Vagina (tissue), 2 donors: ENCODE measurements at regions not wholly inside any gene's neighbourhood (a gene's known extent, or its start where the extent isn't known, plus 50 kb on each side); places are given as distances from the start of the nearest gene placed in this dataset.
"Not testable (repeated sequence)": the region's sequence is repeated elsewhere in the genome, so short reads cannot be mapped to it uniquely, and the experiment has no call there.

Experiments used
- DNase-seq, 2 donors: peaks; one replicate each; pipeline ENCODE4 v3.0.0-alpha.2; 2017; ENCODE audit errors: extremely low spot score in 2 of 2
- H3K27ac ChIP-seq: fragments of 200-600 bp; sonication (generic); one replicate; pipeline ENCODE4 v1.5.1; 2019
- H3K27me3 ChIP-seq: fragments of 200-600 bp; sonication (generic); one replicate; pipeline ENCODE4 v1.5.1; 2019
- H3K36me3 ChIP-seq, 2 donors: fragments of 200-600 bp; sonication (generic); one replicate each; pipeline ENCODE4 v1.5.1; 2017 to 2019
- H3K4me1 ChIP-seq: fragments of 200-600 bp; sonication (generic); one replicate; pipeline ENCODE4 v1.5.1; 2019
- H3K4me3 ChIP-seq, 2 donors: fragments of 200-600 bp; sonication (generic); 1 replicate in 1 of 2; 2 replicates in 1 of 2; pipeline ENCODE4 v1.5.1; 2016 to 2019
- H3K9me3 ChIP-seq: fragments of 200-600 bp; sonication (generic); one replicate; pipeline ENCODE4 v1.5.1; 2019
- CTCF ChIP-seq, 3 experiments: fragments of 450-650 bp in 2 of 3; fragments of 200-600 bp in 1 of 3; sonication (generic) in 1 of 3; IDR thresholded peaks; one replicate each; pipeline ENCODE4 v1.5.1; 2017 to 2019; ENCODE audit warnings: antibody characterized with exemption in 3 of 3, mild to moderate bottlenecking in 2 of 3, moderate library complexity in 2 of 3
- POLR2A ChIP-seq, 2 donors: fragments of 450-650 bp; IDR thresholded peaks; one replicate each; pipeline ENCODE4 v1.6.1; 2017; ENCODE audit warnings: antibody characterized with exemption in 2 of 2, mild to moderate bottlenecking in 2 of 2, moderate library complexity in 2 of 2
- POLR2AphosphoS5 ChIP-seq, 2 donors: sonication (generic); formaldehyde crosslinking; IDR thresholded peaks; one replicate each; pipeline ENCODE4 v1.9.0; 2017; ENCODE audit warnings: antibody characterized with exemption in 2 of 2, mild to moderate bottlenecking in 2 of 2, low read depth in 1 of 2; ENCODE audit not compliant: insufficient read depth in 1 of 2
- intact Hi-C: fragments of 100-400 bp; cut with DNase I; formaldehyde crosslinking; loops from one replicate; pipeline ENCODE4 v1.15.1; 2023

GRCh38 chr5:103860327-103860726 lies 297.7 kb upstream of the NUDT12 start:
- Histone ChIP-seq H3K27me3 (no peaks in the 10 kb centered on the region), H3K27ac (no peak overlapping the region), H3K9me3 (no peaks in the 10 kb centered on the region), H3K36me3 (no peaks in the 10 kb centered on the region), H3K4me1 (no peaks in the 10 kb centered on the region), H3K4me3 (no peak overlapping the region)
- no peak for DNase-seq
- TF ChIP-seq POLR2A (IDR thresholded peaks at IDR 0.05) (no peak), CTCF (IDR thresholded peaks at IDR 0.05) (no peak), POLR2AphosphoS5 (IDR thresholded peaks at IDR 0.05; ENCODE audit: insufficient read depth in 1 of 2, low read depth in 1 of 2) (no peak)
- intact Hi-C loops = loop anchor here (10.0 kb wide), 1 partner anchor 1646 kb away; no protein-coding TSS in a partner anchor

- H3K4me3 ChIP-seq, H3K4me1 ChIP-seq, DNase-seq, H3K27ac ChIP-seq, H3K27me3 ChIP-seq, H3K36me3 ChIP-seq, intact Hi-C loops, H3K9me3 ChIP-seq: not testable (repeated sequence)
These were observed 295.8 kb upstream of the NUDT12 start for GRCh38 chr5:103858367-103858766.

- TF ChIP-seq CTCF (IDR thresholded peaks at IDR 0.05) (no peak), POLR2AphosphoS5 (IDR thresholded peaks at IDR 0.05; ENCODE audit: insufficient read depth in 1 of 2, low read depth in 1 of 2) (no peak), POLR2A (IDR thresholded peaks at IDR 0.05) (no peak)
- no peaks in the 10 kb centered on the region for H3K4me1 ChIP-seq
These were observed 288.5 kb upstream of the NUDT12 start for GRCh38 chr5:103851091-103851490.

GRCh38 chr5:103849934-103850333 lies 287.3 kb upstream of the NUDT12 start:
- TF ChIP-seq POLR2AphosphoS5 (IDR thresholded peaks at IDR 0.05; ENCODE audit: insufficient read depth in 1 of 2, low read depth in 1 of 2) (no peak), POLR2A (IDR thresholded peaks at IDR 0.05) (no peak), CTCF (IDR thresholded peaks at IDR 0.05) (no peak)
- Histone ChIP-seq H3K27ac (no peak overlapping the region), H3K9me3 (no peaks in the 10 kb centered on the region), H3K4me1 (no peaks in the 10 kb centered on the region), H3K27me3 (no peaks in the 10 kb centered on the region), H3K4me3 (no peak overlapping the region), H3K36me3 (no peaks in the 10 kb centered on the region)
- intact Hi-C loops = no loop called here
- no peak for DNase-seq

More at GRCh38 chr5:103851091-103851490, 288.5 kb upstream of the NUDT12 start:
- no peaks in the 10 kb centered on the region for H3K27me3 ChIP-seq
- no peak for DNase-seq
- H3K36me3 ChIP-seq = no peaks in the 10 kb centered on the region
- intact Hi-C loops = no loop called here
- no peak overlapping the region for H3K4me3 ChIP-seq
- no peaks in the 10 kb centered on the region for H3K9me3 ChIP-seq
- no peak overlapping the region for H3K27ac ChIP-seq

- Histone ChIP-seq H3K4me3 (no peak overlapping the region), H3K27me3 (no peaks in the 10 kb centered on the region), H3K4me1 (no peaks in the 10 kb centered on the region), H3K36me3 (no peaks in the 10 kb centered on the region), H3K9me3 (no peaks in the 10 kb centered on the region), H3K27ac (no peak overlapping the region)
- intact Hi-C loops = no loop called here
- TF ChIP-seq POLR2A (IDR thresholded peaks at IDR 0.05) = no peak
- no peak for TF ChIP-seq POLR2AphosphoS5 (IDR thresholded peaks at IDR 0.05; ENCODE audit: insufficient read depth in 1 of 2, low read depth in 1 of 2)
- TF ChIP-seq CTCF (IDR thresholded peaks at IDR 0.05) = no peak
- no peak for DNase-seq
These were observed 284.5 kb upstream of the NUDT12 start for GRCh38 chr5:103847060-103847459.

GRCh38 chr5:103842936-103843335 lies 280.3 kb upstream of the NUDT12 start:
- no peak overlapping the region for H3K27ac ChIP-seq
- H3K27me3 ChIP-seq = no peaks in the 10 kb centered on the region
- no peaks in the 10 kb centered on the region for H3K4me1 ChIP-seq
- no peak for DNase-seq
- intact Hi-C loops = no loop called here
- H3K36me3 ChIP-seq = no peaks in the 10 kb centered on the region
- H3K4me3 ChIP-seq = no peak overlapping the region
- no peak for TF ChIP-seq POLR2A (IDR thresholded peaks at IDR 0.05)
- no peak for TF ChIP-seq POLR2AphosphoS5 (IDR thresholded peaks at IDR 0.05; ENCODE audit: insufficient read depth in 1 of 2, low read depth in 1 of 2)
- no peak for TF ChIP-seq CTCF (IDR thresholded peaks at IDR 0.05)
- no peaks in the 10 kb centered on the region for H3K9me3 ChIP-seq
